ENCODE measurements at regions not wholly inside any gene's neighbourhood (a gene's known extent, or its start where the extent isn't known, plus 50 kb on each side); places are given as distances from the start of the nearest gene placed in this dataset.
A peak's percentile ranks its signal among the peaks of the same experiment; 100 is the strongest.

- H3K36me3 ChIP-seq = no peaks in the 10 kb centered on the region
- intact Hi-C loops (cut with DNase I) = loop anchor here in 1 of 10 donors (10.0 kb wide), 1 partner anchor 122 kb away; no protein-coding TSS in a partner anchor
- ATAC-seq = no peak
- TF ChIP-seq, protein P1, sequence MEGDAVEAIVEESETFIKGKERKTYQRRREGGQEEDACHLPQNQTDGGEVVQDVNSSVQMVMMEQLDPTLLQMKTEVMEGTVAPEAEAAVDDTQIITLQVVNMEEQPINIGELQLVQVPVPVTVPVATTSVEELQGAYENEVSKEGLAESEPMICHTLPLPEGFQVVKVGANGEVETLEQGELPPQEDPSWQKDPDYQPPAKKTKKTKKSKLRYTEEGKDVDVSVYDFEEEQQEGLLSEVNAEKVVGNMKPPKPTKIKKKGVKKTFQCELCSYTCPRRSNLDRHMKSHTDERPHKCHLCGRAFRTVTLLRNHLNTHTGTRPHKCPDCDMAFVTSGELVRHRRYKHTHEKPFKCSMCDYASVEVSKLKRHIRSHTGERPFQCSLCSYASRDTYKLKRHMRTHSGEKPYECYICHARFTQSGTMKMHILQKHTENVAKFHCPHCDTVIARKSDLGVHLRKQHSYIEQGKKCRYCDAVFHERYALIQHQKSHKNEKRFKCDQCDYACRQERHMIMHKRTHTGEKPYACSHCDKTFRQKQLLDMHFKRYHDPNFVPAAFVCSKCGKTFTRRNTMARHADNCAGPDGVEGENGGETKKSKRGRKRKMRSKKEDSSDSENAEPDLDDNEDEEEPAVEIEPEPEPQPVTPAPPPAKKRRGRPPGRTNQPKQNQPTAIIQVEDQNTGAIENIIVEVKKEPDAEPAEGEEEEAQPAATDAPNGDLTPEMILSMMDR (IDR thresholded peaks at IDR 0.05) = no peak
- no peak overlapping the region for H3K27ac ChIP-seq
- H3K4me3 ChIP-seq = no peak overlapping the region
- WGBS, 2 donors = 82 to 91% methylated on average over 4 of the region's 4 CpGs
- H3K4me1 ChIP-seq = peaks cover 9 to 17% (median 12%) of the 10 kb centered on the region in 9 donors
- no peak for DNase-seq
- no peaks in the 10 kb centered on the region for H3K27me3 ChIP-seq
- no peaks in the 10 kb centered on the region for H3K9me3 ChIP-seq
Measured at GRCh38 chr16:66136841-66137240, 229.7 kb upstream of the CDH5 start.

DNA sequence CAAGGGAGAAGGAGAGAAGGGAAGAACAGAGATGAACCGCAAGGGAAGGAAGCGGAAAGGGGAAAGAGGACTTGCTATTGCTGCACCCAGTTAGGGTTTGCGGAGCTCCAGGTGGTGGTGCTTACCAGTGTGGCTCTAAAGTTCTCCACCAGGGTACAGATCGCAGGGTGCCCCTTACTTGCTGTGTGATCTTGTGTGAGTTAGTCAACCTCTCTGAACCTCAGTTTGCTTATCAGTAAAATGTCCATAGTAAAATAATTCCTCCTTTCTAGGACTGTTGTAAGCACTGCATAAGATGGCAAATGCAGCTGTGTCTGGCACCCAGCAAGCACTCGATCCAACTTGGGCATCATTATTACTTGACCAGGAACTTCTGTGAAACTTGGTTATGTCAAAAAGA lies 230.7 kb upstream of the CDH5 start:
- ATAC-seq = peak in 1 of 8 donors; percentile 13
- Histone ChIP-seq H3K27ac (peak overlapping the region in 6 of 10 donors; percentile 22 to 64 (median 52)), H3K9me3 (no peaks in the 10 kb centered on the region), H3K27me3 (no peaks in the 10 kb centered on the region), H3K36me3 (no peaks in the 10 kb centered on the region), H3K4me1 (peaks cover 9 to 17% (median 12%) of the 10 kb centered on the region in 9 donors), H3K4me3 (no peak overlapping the region)
- 92 to 94% methylated on average over 5 of the region's 5 CpGs for WGBS, 2 donors
- intact Hi-C loops (cut with DNase I) = loop anchor here in 1 of 10 donors (10.0 kb wide), 1 partner anchor 121 kb away; no protein-coding TSS in a partner anchor
- TF ChIP-seq, protein P1 (IDR thresholded peaks at IDR 0.05) = no peak
- DNase-seq = no peak

GRCh38 chr16:66135421-66135831 lies 231.1 kb upstream of the CDH5 start:
- Histone ChIP-seq H3K36me3 (no peaks in the 10 kb centered on the region), H3K9me3 (no peaks in the 10 kb centered on the region), H3K4me1 (peaks cover 9 to 17% (median 12%) of the 10 kb centered on the region in 9 donors), H3K27me3 (no peaks in the 10 kb centered on the region), H3K27ac (peak overlapping the region in 6 of 10 donors; percentile 22 to 64 (median 52)), H3K4me3 (no peak overlapping the region)
- intact Hi-C loops (cut with DNase I) = loop anchor here in 1 of 10 donors (10.0 kb wide), 1 partner anchor 121 kb away; no protein-coding TSS in a partner anchor
- ATAC-seq (peak; percentile 84 to 96 (median 91)), DNase-seq (peak; percentile 52 to 66)
- 9 to 13% methylated on average over 4 of the region's 4 CpGs for WGBS, 2 donors
- TF ChIP-seq, protein P1 (IDR thresholded peaks at IDR 0.05) = no peak

DNA sequence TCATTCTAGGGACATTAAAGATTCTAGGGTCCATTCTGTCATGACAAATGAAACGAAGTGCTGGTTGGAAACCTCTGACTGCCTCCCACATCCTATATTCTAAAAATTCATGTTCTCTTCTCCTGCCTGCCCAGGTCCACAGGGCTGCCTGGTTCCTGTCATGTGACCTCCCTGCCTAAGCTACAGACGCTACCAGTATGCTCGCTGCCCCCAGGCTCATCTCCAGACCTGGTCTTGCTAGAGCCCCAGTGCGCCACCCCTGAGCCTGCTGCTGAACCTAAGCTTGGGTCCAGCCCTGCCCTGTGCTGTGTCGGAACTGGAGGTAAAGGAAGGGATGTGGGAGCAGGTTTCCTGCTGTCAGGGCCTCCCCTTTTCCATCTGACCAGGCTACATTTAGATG lies 231.6 kb upstream of the CDH5 start:
- peak overlapping the region in 6 of 10 donors; percentile 22 to 64 (median 52) for H3K27ac ChIP-seq
- ATAC-seq = peak in 6 of 8 donors; percentile 5 to 41 (median 16)

More for the DNA sequence above, 231.6 kb upstream of the CDH5 start:
- intact Hi-C loops (cut with DNase I) = loop anchor here in 1 of 10 donors (10.0 kb wide), 1 partner anchor 120 kb away; no protein-coding TSS in a partner anchor
- Histone ChIP-seq H3K4me1 (peaks cover 9 to 17% (median 12%) of the 10 kb centered on the region in 9 donors), H3K9me3 (no peaks in the 10 kb centered on the region), H3K4me3 (no peak overlapping the region), H3K27me3 (no peaks in the 10 kb centered on the region), H3K36me3 (no peaks in the 10 kb centered on the region)
- TF ChIP-seq, protein P1 (IDR thresholded peaks at IDR 0.05) = no peak
- 63 to 69% methylated on average over 5 of the region's 5 CpGs for WGBS, 2 donors
- DNase-seq = no peak
